GM18520 (cell line): ENCODE measurements at regions not wholly inside any gene's neighbourhood (a gene's known extent, or its start where the extent isn't known, plus 50 kb on each side); places are given as distances from the start of the nearest gene placed in this dataset.

Experiments used
- ATAC-seq: cut with Tn5 transposase; IDR thresholded peaks from one replicate; pipeline ENCODE4 v1.9.1; 2021; ENCODE audit not compliant: unreplicated experiment

GRCh38 chr16:74232806-74233465 is 63.7 kb upstream of the PSMD7 start:
- ATAC-seq: no peak

GRCh38 chr16:74230126-74230525 is 66.5 kb upstream of the PSMD7 start:
- no peak for ATAC-seq

- ATAC-seq: no peak
Observed at GRCh38 chr16:74226338-74226954, 70.2 kb upstream of the PSMD7 start.

- no peak for ATAC-seq
Observed at GRCh38 chr16:74224828-74225612, 71.6 kb upstream of the PSMD7 start.

GRCh38 chr16:74221828-74222227 is 74.8 kb upstream of the PSMD7 start:
- ATAC-seq: no peak

GRCh38 chr16:74219706-74220105 is 76.9 kb upstream of the PSMD7 start:
- ATAC-seq: no peak

GRCh38 chr16:74218871-74219270 is 77.7 kb upstream of the PSMD7 start:
- ATAC-seq: no peak

- ATAC-seq: no peak
Observed at GRCh38 chr16:74216319-74216718, 80.3 kb upstream of the PSMD7 start.

- ATAC-seq: no peak
Observed at GRCh38 chr16:74215249-74215648, 81.4 kb upstream of the PSMD7 start.

- ATAC-seq: no peak
Observed at GRCh38 chr16:74213372-74213771, 83.2 kb upstream of the PSMD7 start.

GRCh38 chr16:74210245-74210644 is 86.4 kb upstream of the PSMD7 start:
- no peak for ATAC-seq

GRCh38 chr16:74202009-74202408 is 94.6 kb upstream of the PSMD7 start:
- ATAC-seq: no peak

- no peak for ATAC-seq
Observed at GRCh38 chr16:74201576-74201975, 95.0 kb upstream of the PSMD7 start.

- ATAC-seq: no peak
Observed at GRCh38 chr16:74200921-74201320, 95.7 kb upstream of the PSMD7 start.

- ATAC-seq: no peak
Observed at GRCh38 chr16:74199842-74200124, 96.8 kb upstream of the PSMD7 start.

- ATAC-seq: no peak
Observed at GRCh38 chr16:74199066-74199841, 97.4 kb upstream of the PSMD7 start.

- ATAC-seq: no peak
Observed at GRCh38 chr16:74192281-74192797, 104.3 kb upstream of the PSMD7 start.

- no peak for ATAC-seq
Observed at GRCh38 chr16:74190292-74190691, 106.3 kb upstream of the PSMD7 start.

- ATAC-seq: no peak
Observed at GRCh38 chr16:74188856-74189255, 107.8 kb upstream of the PSMD7 start.

- ATAC-seq: no peak
Observed at GRCh38 chr16:74186561-74186971, 110.0 kb upstream of the PSMD7 start.

- ATAC-seq: no peak
Observed at GRCh38 chr16:74184839-74185238, 111.8 kb upstream of the PSMD7 start.
